ENCODE measurements at regions not wholly inside any gene's neighbourhood (a gene's known extent, or its start where the extent isn't known, plus 50 kb on each side); places are given as distances from the start of the nearest gene placed in this dataset.

DNA sequence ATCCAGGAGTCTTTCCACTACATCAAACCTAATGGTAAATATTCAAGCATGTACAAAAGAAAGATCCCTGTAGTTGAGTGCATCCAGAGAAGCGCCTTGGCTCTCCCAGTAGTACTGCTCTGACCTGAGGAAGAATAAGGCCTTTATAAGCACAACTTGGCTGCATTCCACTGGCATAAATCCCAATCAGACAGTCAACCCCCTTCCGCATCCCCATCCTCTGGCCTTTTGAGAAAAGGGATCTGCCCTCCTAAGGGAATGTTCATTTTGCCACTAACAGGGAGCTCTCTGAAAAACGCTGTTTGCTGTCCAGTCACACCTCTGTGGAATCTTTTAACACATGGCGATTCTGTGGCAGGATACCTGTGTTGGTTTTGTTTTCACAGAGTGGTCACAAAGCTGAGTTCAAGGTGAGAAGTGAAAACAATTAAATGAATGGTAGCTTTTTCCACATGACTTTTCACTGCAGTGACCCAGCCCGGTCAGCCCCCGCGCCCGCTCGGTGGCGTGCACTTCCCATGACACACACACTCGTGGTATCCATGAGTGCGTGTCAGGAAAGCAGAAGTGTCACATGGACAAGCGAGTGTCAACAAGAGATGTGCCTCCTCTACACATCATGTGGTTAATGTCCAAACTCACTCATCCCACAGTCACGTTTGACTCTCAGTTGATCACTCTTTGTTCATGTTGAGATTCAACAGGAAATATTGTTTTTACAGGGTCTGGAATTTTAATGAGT, 112.2 kb upstream of the ENPP6 start:
- H3K4me2 ChIP-seq (ENCODE audit: low read length): peak overlapping the region; percentile 63
- BruUV-seq (replicated peaks): no TSS peak
- intact Hi-C loops (cut with micrococcal nuclease; ENCODE audit: unreplicated experiment): loop anchor here (2.0 to 5.0 kb wide), 2 partner anchors 63 to 207 kb away; no protein-coding TSS in a partner anchor
- no peaks in the 10 kb centered on the region for H4K20me1 ChIP-seq (ENCODE audit: insufficient read depth, low read length)
- no peak for TF ChIP-seq EZH2phosphoT487 (IDR thresholded peaks at IDR 0.05; ENCODE audit: borderline replicate concordance, low read depth, low read length)
- TF ChIP-seq, protein P1, sequence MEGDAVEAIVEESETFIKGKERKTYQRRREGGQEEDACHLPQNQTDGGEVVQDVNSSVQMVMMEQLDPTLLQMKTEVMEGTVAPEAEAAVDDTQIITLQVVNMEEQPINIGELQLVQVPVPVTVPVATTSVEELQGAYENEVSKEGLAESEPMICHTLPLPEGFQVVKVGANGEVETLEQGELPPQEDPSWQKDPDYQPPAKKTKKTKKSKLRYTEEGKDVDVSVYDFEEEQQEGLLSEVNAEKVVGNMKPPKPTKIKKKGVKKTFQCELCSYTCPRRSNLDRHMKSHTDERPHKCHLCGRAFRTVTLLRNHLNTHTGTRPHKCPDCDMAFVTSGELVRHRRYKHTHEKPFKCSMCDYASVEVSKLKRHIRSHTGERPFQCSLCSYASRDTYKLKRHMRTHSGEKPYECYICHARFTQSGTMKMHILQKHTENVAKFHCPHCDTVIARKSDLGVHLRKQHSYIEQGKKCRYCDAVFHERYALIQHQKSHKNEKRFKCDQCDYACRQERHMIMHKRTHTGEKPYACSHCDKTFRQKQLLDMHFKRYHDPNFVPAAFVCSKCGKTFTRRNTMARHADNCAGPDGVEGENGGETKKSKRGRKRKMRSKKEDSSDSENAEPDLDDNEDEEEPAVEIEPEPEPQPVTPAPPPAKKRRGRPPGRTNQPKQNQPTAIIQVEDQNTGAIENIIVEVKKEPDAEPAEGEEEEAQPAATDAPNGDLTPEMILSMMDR (conservative IDR thresholded peaks at IDR 0.05; ENCODE audit: low read length): no peak
- H2AFZ ChIP-seq (ENCODE audit: low read length): peak overlapping the region; percentile 24; the same call in 1 of the 2 replicates
- ChIA-PET POLR2A (interaction anchor here (1.0 to 8.0 kb wide), 10 partner anchors 9 to 60 kb away, joined by 3 to 117 read pairs (median 23); no protein-coding TSS in a partner anchor), CTCF (ENCODE audit: unreplicated experiment) (interaction anchor here (1.0 to 1.9 kb wide), 2 partner anchors 18 to 34 kb away, joined by 3 to 9 read pairs; no protein-coding TSS in a partner anchor)
- peak overlapping the region; percentile 82 for H3K27ac ChIP-seq (ENCODE audit: low read depth, low read length, poor library complexity, severe bottlenecking)
- H3K9me2 ChIP-seq (ENCODE audit: insufficient read depth, low read length): no peaks in the 10 kb centered on the region
- H3K79me2 ChIP-seq (ENCODE audit: insufficient read depth, low read depth, low read length): no peaks in the 10 kb centered on the region
- H3K36me3 ChIP-seq (ENCODE audit: insufficient read depth, low read length): no peaks in the 10 kb centered on the region
- no peak for DNase-seq (ENCODE audit: low spot score)
- H3K9me3 ChIP-seq (ENCODE audit: low read length): no peaks in the 10 kb centered on the region
- peaks cover 77% of the 10 kb centered on the region for H3K4me1 ChIP-seq (ENCODE audit: insufficient read depth, low read length, poor library complexity, severe bottlenecking)
- H3K4me3 ChIP-seq (ENCODE audit: low read depth, low read length, poor library complexity, severe bottlenecking): no peak overlapping the region

DNA sequence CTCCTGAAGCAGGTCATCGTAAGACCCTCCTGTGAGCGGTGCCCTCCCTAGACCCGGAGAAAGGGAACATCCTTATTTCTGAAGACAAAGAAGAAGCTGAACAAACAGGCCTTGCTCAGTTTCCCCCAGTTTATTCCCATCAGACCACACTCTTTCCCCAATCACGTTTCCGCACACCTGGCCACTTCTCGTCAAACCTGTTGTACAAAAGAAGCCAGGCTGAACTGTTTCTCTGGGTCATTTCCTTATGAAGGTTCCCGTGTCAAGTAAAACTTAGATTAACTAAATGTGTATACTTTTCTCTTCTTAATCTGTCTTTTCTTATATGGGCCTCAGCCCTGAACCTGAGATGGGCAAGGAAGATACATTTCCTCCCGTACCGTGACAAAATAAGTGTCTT, 111.6 kb upstream of the ENPP6 start:
- Histone ChIP-seq H4K20me1 (ENCODE audit: insufficient read depth, low read length) (no peaks in the 10 kb centered on the region), H3K9me3 (ENCODE audit: low read length) (no peaks in the 10 kb centered on the region), H3K79me2 (ENCODE audit: insufficient read depth, low read depth, low read length) (no peaks in the 10 kb centered on the region), H3K4me1 (ENCODE audit: insufficient read depth, low read length, poor library complexity, severe bottlenecking) (peaks cover 73% of the 10 kb centered on the region), H3K4me2 (ENCODE audit: low read length) (peak overlapping the region; percentile 63), H3K36me3 (ENCODE audit: insufficient read depth, low read length) (no peaks in the 10 kb centered on the region), H3K4me3 (ENCODE audit: low read depth, low read length, poor library complexity, severe bottlenecking) (no peak overlapping the region), H3K27ac (ENCODE audit: low read depth, low read length, poor library complexity, severe bottlenecking) (peak overlapping the region; percentile 82), H3K9me2 (ENCODE audit: insufficient read depth, low read length) (no peaks in the 10 kb centered on the region), H2AFZ (ENCODE audit: low read length) (peak overlapping the region; percentile 24; the same call in 1 of the 2 replicates)
- ChIA-PET POLR2A (interaction anchor here (0.5 to 8.0 kb wide), 14 partner anchors 8 to 892 kb away, joined by 3 to 117 read pairs (median 14); no protein-coding TSS in a partner anchor), CTCF (ENCODE audit: unreplicated experiment) (interaction anchor here (1.0 to 1.9 kb wide), 5 partner anchors 9 to 88 kb away, joined by 3 to 9 read pairs (median 3); no protein-coding TSS in a partner anchor)
- intact Hi-C loops (cut with micrococcal nuclease; ENCODE audit: unreplicated experiment): loop anchor here (2.0 to 5.0 kb wide), 2 partner anchors 62 to 208 kb away; no protein-coding TSS in a partner anchor
- TF ChIP-seq, protein P1 (conservative IDR thresholded peaks at IDR 0.05; ENCODE audit: low read length): no peak
- TF ChIP-seq EZH2phosphoT487 (IDR thresholded peaks at IDR 0.05; ENCODE audit: borderline replicate concordance, low read depth, low read length): no peak
- no TSS peak for BruUV-seq (replicated peaks)
- DNase-seq (ENCODE audit: low spot score): no peak
